ENCODE measurements at regions not wholly inside any gene's neighbourhood (a gene's known extent, or its start where the extent isn't known, plus 50 kb on each side); places are given as distances from the start of the nearest gene placed in this dataset.

- TF ChIP-seq GATA3 (IDR thresholded peaks at IDR 0.05; ENCODE audit: low read depth, low read length) (no peak), GATA2 (IDR thresholded peaks at IDR 0.05; ENCODE audit: low read depth, low read length) (no peak)
Observed at GRCh38 chr17:79446399-79447009, 164.3 kb downstream of the RBFOX3 start.

All from SH-SY5Y (cell line).